NCI-H1417 treated with DMSO at 0.1 percent for 48 hours (cell line): ENCODE measurements at regions not wholly inside any gene's neighbourhood (a gene's known extent, or its start where the extent isn't known, plus 50 kb on each side); places are given as distances from the start of the nearest gene placed in this dataset.

ENCODE experiments used
- DNase-seq: peaks from one replicate; lab custom pipeline; 2025; lab: John Stamatoyannopoulos, UW

GRCh38 chr4:147313108-147313507, 167.8 kb upstream of the EDNRA start:
- DNase-seq = no peak

DNA sequence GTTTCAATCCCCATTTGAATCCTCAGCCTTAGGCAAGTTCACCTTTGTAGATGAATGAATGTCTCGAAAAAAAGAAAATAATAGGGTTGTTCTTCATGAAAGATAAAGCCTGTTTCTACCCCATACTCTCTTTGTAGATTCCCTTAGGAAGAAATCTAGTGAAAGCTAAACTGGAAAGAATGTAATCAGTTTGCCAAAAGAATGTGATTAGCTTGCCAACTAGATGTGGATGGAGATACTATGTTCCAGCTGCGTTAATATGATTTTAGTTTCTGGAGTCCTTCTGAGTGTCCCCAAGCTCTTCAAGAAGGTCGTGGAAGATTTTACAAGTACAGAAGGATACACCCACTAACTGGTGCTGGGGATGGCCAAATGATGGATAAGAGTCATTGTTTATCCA, 162.3 kb upstream of the EDNRA start:
- DNase-seq = no peak

GRCh38 chr4:147325571-147325981, 155.3 kb upstream of the EDNRA start:
- DNase-seq = no peak

GRCh38 chr4:147326591-147326990, 154.3 kb upstream of the EDNRA start:
- DNase-seq = no peak

DNA sequence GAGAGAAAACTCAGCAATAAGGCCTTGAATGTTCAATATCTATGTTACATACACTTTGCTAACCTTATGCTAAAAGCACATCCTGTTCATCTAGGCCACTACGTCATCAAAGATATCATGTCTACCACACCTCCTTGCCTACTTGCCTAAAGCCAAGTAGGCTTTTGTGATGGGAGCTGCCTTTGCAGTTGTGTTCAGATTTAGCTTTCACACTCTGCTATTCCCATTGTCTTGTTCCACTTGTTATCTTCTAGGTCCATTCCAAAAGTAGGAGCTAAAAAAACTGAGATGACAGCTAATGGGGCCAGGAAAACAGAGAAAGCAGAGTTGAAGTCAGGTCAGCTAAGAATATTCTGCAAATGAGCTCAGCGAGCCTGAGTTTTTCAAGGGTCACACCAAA, 153.6 kb upstream of the EDNRA start:
- no peak for DNase-seq

DNA sequence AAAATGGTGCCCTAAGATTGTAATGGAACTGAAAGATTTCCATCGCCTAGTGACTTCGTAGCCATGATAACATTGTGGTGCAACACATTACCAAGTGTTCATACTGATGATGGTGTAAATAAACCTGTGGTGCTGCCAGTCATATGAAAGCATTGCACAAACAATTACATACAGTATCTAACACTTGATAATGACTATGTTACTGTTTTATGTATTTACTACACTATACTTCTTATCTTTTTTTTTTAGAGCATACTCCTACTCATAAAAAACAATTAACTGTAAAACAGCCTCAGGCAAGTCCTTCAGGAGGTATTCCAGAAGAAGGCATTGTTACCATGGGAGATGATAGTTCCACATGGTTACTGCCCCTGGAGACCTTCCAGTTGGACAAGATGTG, 152.7 kb upstream of the EDNRA start:
- DNase-seq = no peak

DNA sequence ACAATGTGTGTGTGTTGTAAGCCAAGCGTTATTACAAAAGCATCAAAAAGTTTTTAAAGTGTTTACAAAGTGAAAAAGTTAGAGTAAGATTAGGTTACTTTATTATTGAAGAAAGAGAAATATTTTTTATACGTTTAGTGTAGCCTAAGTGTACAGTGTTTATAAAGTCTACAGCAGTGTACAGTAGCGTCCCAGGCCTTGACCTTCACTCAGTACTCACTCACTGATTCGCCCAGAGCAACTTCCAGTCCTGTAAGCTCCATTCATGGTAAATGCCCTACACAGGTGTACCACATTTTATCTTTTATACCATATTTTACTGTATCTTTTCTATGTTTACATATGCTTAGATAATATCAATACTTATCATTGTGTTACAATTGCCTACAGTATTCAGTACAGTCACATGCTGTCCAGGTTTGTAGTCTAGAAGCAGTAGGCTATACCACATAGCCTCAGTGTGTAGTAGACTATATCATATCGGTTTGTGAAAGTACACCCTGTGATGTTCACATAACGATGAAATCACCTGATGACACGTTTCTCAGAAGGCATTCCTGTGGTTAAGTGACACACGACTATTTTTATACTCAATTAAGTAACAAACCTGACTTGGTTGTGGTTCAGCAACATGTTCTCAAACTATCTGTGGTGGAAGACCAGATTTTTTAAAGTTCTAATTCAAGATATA, 152.0 kb upstream of the EDNRA start:
- DNase-seq = no peak

DNA sequence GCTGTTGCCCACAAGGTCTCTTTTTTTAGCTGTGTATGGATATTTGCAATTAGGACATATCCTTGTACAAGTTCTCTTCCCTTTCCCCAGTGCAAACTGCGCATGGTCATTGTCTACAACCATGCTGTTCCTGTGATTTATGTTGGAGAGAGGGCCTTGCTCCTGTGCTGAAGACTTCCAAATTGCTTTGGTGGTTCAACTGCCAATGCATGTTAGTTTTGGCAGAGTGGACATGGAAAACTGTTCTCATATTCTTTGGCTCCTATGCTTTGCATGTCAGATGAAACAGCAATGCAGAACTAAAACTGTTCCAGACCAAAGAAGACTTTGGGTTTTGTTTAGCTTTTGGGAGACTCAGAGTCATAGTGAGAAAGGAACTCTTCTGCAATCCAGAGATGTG, 148.8 kb upstream of the EDNRA start:
- no peak for DNase-seq

DNA sequence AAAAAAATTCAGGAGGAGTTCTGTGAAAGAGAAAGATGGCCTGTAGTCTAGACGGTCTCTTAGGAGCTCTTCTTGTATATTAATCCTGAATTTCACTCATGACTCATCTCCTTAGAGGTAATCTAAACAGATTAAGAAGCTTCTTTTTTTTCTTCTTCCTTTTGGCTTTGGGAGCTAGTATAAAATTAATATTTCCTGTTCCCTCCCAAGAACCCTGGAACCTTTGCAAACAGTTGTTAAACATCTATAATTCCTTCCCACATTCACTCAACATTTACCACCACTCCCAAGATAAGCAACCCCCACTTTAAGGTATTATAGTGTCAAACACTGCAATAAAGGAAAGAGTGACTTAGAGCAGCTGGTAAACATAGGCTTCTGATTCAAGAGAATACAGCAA, 146.4 kb upstream of the EDNRA start:
- no peak for DNase-seq

- DNase-seq = no peak
These were observed 145.7 kb upstream of the EDNRA start for GRCh38 chr4:147335183-147335582.

DNA sequence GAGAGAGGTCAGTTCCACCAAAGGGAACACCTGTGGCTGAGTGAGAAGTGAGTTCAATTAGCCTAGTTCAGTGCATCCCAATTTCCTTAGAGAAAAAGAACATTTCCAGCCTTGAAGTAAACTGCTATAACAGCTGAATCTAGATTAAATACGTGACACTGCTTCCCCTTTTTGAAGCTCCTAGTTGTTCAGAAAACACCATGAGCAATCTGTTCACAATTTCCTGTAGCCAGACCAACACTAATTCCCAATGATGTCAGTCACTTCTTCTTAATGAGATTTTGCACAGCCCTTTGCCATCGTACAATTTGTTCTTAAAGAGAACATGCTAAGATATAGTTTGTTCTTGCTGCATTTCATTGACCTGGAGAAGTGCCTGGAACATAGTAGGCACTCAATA, 144.6 kb upstream of the EDNRA start:
- no peak for DNase-seq

GRCh38 chr4:147339100-147339499, 141.8 kb upstream of the EDNRA start:
- DNase-seq = no peak

GRCh38 chr4:147340111-147340510, 140.8 kb upstream of the EDNRA start:
- DNase-seq = no peak

DNA sequence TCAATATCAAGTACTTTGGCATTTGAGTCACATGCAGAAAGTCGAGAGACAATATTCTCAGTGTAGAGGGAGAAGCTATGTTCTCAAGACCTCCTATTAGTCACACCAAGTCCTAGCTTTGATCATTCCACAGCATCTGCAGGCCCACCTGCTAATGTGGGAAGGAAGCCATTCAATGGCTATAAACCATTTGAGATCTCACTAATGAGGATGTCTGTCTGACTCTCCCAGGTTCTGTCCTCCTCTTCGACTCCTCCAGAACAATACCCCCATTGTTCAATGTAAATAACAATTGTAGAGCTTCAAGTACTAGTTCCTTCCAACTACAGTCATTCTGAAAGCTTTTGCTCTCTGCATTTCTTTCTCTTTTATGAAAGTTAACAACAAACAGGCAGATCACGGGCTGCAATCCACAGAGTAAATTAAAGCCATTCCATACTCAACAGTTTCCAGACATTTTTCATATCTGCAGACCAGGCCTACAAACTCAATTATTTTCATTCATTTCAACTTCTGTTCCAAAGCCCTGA, 140.2 kb upstream of the EDNRA start:
- DNase-seq = no peak

DNA sequence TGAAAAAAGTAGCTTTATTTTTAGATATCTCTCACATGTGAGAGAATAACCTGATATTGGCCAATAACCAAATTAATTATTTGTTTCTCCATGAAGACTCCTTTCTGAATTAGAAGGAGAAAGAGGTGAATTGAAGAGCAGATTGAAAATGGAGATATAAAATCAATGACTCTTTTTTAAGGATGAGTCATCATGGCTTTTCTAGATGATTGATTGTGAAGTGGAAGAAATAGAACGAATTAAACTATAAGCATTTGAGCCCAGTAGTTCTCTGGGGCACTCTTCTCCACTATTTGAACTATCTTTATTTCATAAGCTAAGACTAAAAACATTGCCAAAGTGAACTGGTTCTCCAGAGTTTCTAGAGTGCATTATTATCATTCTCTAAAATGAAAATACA, 137.2 kb upstream of the EDNRA start:
- no peak for DNase-seq

DNA sequence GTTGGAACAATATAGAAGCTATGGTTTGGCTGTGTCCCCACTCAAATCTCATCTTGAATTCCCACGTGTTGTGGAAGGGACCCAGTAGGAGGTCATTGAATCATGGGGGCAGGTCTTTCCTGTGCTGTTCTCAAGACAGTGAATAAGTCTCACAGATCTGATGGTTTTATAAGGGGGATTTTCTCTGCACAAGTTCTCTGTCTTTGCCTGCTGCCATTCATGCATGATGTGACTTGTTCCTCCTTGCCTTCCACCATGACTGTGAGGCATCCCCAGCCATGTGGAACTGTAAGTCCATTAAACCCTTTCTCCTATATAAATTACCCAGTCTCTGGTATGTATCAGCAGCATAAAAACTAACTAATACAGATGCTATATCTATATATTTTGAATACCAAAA, 135.2 kb upstream of the EDNRA start:
- no peak for DNase-seq

DNA sequence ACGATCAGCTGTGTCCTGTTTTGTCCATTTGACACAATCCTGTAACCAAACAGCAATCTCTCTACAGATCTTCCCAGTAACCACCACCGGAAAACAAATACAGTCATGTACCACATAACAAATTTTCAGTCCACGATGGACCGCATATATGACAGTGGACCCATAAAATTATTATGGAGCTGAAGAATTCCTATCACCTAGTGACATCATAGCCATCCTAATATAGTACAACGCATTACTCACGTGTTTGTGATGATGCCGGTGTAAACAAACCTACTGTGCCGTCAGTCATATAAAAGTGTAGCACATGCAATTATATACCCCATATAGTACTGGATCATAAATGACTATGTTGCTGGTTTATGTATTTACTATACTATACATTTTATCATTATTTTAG, 133.7 kb upstream of the EDNRA start:
- DNase-seq = no peak

DNA sequence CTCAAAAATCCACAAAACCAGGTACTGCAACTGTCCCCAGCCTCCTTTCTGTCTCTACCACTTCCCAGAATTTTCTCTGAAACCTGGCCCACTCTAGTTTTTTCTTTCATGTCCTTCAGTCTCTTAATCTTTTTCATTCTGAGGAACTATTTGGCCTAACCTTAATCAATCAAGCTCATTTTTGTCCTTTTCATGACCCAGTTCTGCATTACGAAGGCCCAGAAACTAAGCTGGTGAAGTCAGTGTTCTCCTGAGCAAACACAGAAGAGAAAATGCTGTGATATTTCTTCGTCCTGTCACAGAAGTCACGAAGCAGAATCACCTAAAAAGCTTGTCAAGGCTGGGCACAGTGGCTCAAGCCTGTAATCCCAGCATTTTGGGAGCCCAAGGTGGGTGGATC, 131.7 kb upstream of the EDNRA start:
- DNase-seq = no peak

DNA sequence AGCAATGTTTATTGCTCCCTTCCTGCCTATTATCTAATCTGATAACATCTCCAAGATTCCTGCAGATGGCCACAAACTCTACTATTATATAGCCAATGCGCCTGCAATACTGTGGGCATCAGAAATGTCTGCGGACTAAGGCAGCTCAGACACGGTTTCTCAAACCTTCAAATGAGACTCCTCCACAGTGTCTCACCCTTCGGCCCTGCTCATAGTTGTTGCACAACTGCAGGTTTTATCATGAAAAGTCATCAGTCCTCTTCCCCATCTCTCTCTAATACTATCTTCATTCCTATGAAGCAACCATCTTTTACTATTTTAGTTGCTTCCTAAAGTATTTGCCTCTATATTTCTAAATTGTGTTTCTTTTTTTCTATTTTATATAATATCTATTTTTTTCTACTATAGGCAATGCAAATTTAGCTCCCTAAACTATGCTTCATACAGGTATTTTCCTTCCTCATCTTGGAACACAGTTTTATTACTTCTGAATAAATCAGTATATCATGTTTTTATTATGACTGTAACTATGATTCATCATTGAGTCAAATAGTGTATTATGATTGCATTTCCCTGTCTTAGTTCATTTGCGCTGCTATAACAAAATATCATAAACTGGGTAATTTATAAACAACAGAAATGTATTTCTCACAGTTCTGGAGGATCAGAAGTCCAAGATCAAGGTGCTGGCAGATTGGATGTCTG, 129.7 kb upstream of the EDNRA start:
- DNase-seq = no peak

DNA sequence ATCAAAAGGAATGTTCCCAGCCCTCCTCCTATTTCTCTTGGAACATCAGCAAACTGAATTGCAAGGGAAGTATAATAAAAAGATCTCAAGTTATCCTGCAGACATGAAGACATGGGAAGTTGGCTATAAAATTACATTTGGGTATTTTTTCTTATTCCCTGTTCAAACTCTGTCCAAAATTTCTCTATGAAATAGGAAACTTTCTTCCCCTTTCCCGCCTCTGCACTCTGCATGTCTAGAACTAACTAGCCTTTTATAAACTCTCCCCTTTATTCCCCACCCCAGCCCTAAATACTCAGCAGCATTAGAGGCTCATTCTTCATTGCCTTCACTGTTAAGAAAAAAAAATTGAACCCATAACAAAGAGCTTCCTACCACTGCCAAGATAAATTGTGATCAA, 126.7 kb upstream of the EDNRA start:
- no peak for DNase-seq

- DNase-seq = no peak
These were observed 125.8 kb upstream of the EDNRA start for GRCh38 chr4:147355032-147355656.

- no peak for DNase-seq
These were observed 125.0 kb upstream of the EDNRA start for GRCh38 chr4:147355847-147356246.

DNA sequence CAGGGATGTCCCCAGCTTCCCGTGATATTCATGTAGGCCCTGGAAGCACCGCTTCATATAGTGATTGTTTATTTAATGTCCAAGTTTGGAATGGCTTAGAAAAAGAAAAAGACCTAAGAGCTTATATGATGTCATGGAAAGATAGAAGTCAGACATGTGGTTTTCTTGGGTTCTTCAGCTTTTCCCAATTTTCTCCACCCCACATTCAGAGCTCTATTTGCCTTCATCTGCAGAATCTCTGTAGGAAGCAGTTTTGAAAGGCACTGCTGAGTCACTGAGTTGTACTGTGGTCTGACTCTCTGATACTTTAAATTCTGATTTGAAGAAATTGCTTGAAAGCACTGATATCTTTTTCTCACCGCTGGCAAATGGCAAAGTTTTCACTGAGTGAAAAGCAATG, 120.6 kb upstream of the EDNRA start:
- no peak for DNase-seq
